GM12878 (cell line): ENCODE measurements at regions not wholly inside any gene's neighbourhood (a gene's known extent, or its start where the extent isn't known, plus 50 kb on each side); places are given as distances from the start of the nearest gene placed in this dataset.

ENCODE experiments used
- ATAC-seq: fragments of 200-7000 bp; cut with Tn5 transposase; 3 replicates; pipeline ENCODE4 v1.9.1; 2020; ENCODE audit warnings: mild to moderate bottlenecking, moderate library complexity
- BruUV-seq: library from RNA; stranded (reverse); fragments of 400-500 nt; replicated peaks from 2 replicates; lab custom pipeline; 2021; lab: Mats Ljungman, UMichigan
- CTCF ChIA-PET: fragments of 300-600 bp; sonication (Branson Sonifier 250); formaldehyde crosslinking; extraction: SDS; loops from one replicate; lab custom pipeline; 2021; ENCODE audit warnings: inconsistent platforms; lab: Yijun Ruan, JAX
- POLR2A ChIA-PET: fragments of 350-600 bp; formaldehyde crosslinking; extraction: SDS; loops from one replicate; lab custom pipeline; 2021; ENCODE audit warnings: inconsistent platforms; lab: Charles Lee
- RAD21 ChIA-PET: fragments of 300-600 bp; sonication (Branson Sonifier 250); formaldehyde crosslinking; loops from one replicate; lab custom pipeline; 2023; ENCODE audit warnings: antibody characterized with exemption; ENCODE audit not compliant: unreplicated experiment; lab: Charles Lee
- SMC1A ChIA-PET: fragments of 300-600 bp; sonication (Branson Sonifier 250); formaldehyde crosslinking; loops from one replicate; lab custom pipeline; 2023; ENCODE audit not compliant: unreplicated experiment, uncharacterized antibody; lab: Charles Lee
- DNase-seq: peaks from one replicate; pipeline ENCODE4 v3.0.0-alpha.2; 2011; ENCODE audit warnings: low read depth, low spot score
- FAIRE-seq: peaks from 3 replicates; lab custom pipeline; 2011; peaks lifted over from hg19 to GRCh38; lab: Jason Lieb, UNC
- H2AFZ ChIP-seq: 2 replicates; pipeline ENCODE4 v1.6.0; 2011; ENCODE audit warnings: low read depth, low read length, control low read depth; ENCODE audit not compliant: control insufficient read depth
- H3K27ac ChIP-seq: 2 replicates; pipeline ENCODE4 v1.5.1; 2011; ENCODE audit warnings: control low read depth; ENCODE audit not compliant: control insufficient read depth, insufficient read depth
- H3K27me3 ChIP-seq, 2 experiments: replicated peaks in 1 of 2; 2 replicates each; pipeline versions ENCODE4 v1.6.0 to v1.6.1; 2011; ENCODE audit warnings: low read length in 1 of 2; ENCODE audit not compliant: control insufficient read depth in 2 of 2, insufficient read depth in 2 of 2
- H3K36me3 ChIP-seq, 2 experiments: 2 replicates each; pipeline ENCODE4 v1.5.1; 2011; ENCODE audit warnings: low read length in 1 of 2; ENCODE audit not compliant: control insufficient read depth in 2 of 2, insufficient read depth in 2 of 2
- H3K4me1 ChIP-seq: 2 replicates; pipeline ENCODE4 v1.6.1; 2011; ENCODE audit warnings: mild to moderate bottlenecking, low read length, moderate library complexity, mixed read lengths; ENCODE audit not compliant: control insufficient read depth, insufficient read depth
- H3K4me2 ChIP-seq: 2 replicates; pipeline ENCODE4 v1.6.0; 2011; ENCODE audit warnings: control low read depth; ENCODE audit not compliant: control insufficient read depth, insufficient read depth
- H3K4me3 ChIP-seq: fragments of 200-600 bp; sonication (generic); 2 replicates; pipeline ENCODE4 v1.5.1; 2016
- H3K79me2 ChIP-seq: 2 replicates; pipeline ENCODE4 v1.6.0; 2011; ENCODE audit warnings: low read length; ENCODE audit not compliant: control insufficient read depth, insufficient read depth
- H3K9ac ChIP-seq: 2 replicates; pipeline ENCODE4 v1.8.0; 2011; ENCODE audit warnings: low read length, control low read depth, mixed read lengths; ENCODE audit not compliant: control insufficient read depth, insufficient read depth
- H3K9me3 ChIP-seq: replicated peaks from 3 replicates; pipeline ENCODE4 v1.5.1; 2011; ENCODE audit warnings: mild to moderate bottlenecking, low read length; ENCODE audit not compliant: control insufficient read depth, insufficient read depth
- H4K20me1 ChIP-seq: 2 replicates; pipeline ENCODE4 v1.6.0; 2011; ENCODE audit not compliant: control insufficient read depth, insufficient read depth
- CHD2 ChIP-seq: IDR thresholded peaks from 2 replicates; pipeline ENCODE4 v1.6.1; 2011; ENCODE audit warnings: low read depth, low read length, improper control_type of control experiment, borderline replicate concordance
- KDM1A ChIP-seq: fragments of 200-600 bp; sonication (generic); IDR thresholded peaks from 2 replicates; pipeline ENCODE4 v1.6.1; 2016; ENCODE audit warnings: borderline replicate concordance
- MYB ChIP-seq: fragments of 150-350 bp; IDR thresholded peaks from 2 replicates; pipeline ENCODE4 v1.6.1; 2014; ENCODE audit warnings: mild to moderate bottlenecking, low read depth, low read length, borderline replicate concordance
- PBX3 ChIP-seq: IDR thresholded peaks from 2 replicates; pipeline ENCODE4 v1.6.1; 2011; ENCODE audit warnings: mild to moderate bottlenecking, low read depth, low read length, moderate library complexity; ENCODE audit not compliant: insufficient replicate concordance
- RAD21 ChIP-seq: IDR thresholded peaks from 2 replicates; pipeline ENCODE4 v1.6.1; 2011; ENCODE audit warnings: mild to moderate bottlenecking, low read depth, low read length, moderate library complexity; ENCODE audit not compliant: insufficient read depth
- RBBP5 ChIP-seq: fragments of 200-600 bp; sonication (generic); conservative IDR thresholded peaks from 2 replicates; pipeline ENCODE4 v1.6.1; 2016
- SIN3A ChIP-seq: IDR thresholded peaks from 2 replicates; pipeline ENCODE4 v1.6.1; 2012; ENCODE audit warnings: low read depth, low read length, improper control_type of control experiment
- SIX5 ChIP-seq: IDR thresholded peaks from 2 replicates; pipeline ENCODE4 v1.6.1; 2011; ENCODE audit warnings: mild to moderate bottlenecking, low read depth, low read length, moderate library complexity; ENCODE audit not compliant: severe bottlenecking
- SMAD5 ChIP-seq: IDR thresholded peaks from 2 replicates; pipeline ENCODE4 v1.6.1; 2016; ENCODE audit warnings: antibody characterized with exemption, low read depth
- SPI1 ChIP-seq: IDR thresholded peaks from 2 replicates; pipeline ENCODE4 v1.6.1; 2011; ENCODE audit warnings: low read depth, mild to moderate bottlenecking, low read length, moderate library complexity, borderline replicate concordance; ENCODE audit not compliant: insufficient read depth
- SUPT20H ChIP-seq: IDR thresholded peaks from 2 replicates; pipeline ENCODE4 v1.6.1; 2011; ENCODE audit warnings: low read depth, mild to moderate bottlenecking, low read length, moderate library complexity, borderline replicate concordance; ENCODE audit not compliant: control insufficient read depth
- USF2 ChIP-seq: IDR thresholded peaks from 2 replicates; pipeline ENCODE4 v1.6.1; 2011; ENCODE audit warnings: low read depth, low read length, improper control_type of control experiment, borderline replicate concordance
- ZBED1 ChIP-seq: IDR thresholded peaks from 2 replicates; pipeline ENCODE4 v1.6.1; 2016; ENCODE audit warnings: borderline replicate concordance
- ZNF384 ChIP-seq: IDR thresholded peaks from 2 replicates; pipeline ENCODE4 v1.6.1; 2012; ENCODE audit warnings: low read depth, mild to moderate bottlenecking, low read length, improper control_type of control experiment, borderline replicate concordance
- WGBS: methylation state at CpG from one replicate; pipeline ENCODE4 v1.1.6; 2016; ENCODE audit warnings: low lambda C conversion rate; ENCODE audit not compliant: insufficient replicate concordance, insufficient coverage; ENCODE audit errors: missing lambda C conversion rate; 5-methylcytosine and 5-hydroxymethylcytosine counted together
- in situ Hi-C: fragments of 300-500 bp; cut with MboI; formaldehyde crosslinking; loops from 9 replicates; pipeline ENCODE4 v1.14.3; 2018; ENCODE audit warnings: mixed read lengths
- intact Hi-C: fragments of 100-400 bp; cut with micrococcal nuclease; formaldehyde crosslinking; loops from one replicate; pipeline ENCODE4 v1.14.2; 2022; ENCODE audit not compliant: unreplicated experiment

DNA sequence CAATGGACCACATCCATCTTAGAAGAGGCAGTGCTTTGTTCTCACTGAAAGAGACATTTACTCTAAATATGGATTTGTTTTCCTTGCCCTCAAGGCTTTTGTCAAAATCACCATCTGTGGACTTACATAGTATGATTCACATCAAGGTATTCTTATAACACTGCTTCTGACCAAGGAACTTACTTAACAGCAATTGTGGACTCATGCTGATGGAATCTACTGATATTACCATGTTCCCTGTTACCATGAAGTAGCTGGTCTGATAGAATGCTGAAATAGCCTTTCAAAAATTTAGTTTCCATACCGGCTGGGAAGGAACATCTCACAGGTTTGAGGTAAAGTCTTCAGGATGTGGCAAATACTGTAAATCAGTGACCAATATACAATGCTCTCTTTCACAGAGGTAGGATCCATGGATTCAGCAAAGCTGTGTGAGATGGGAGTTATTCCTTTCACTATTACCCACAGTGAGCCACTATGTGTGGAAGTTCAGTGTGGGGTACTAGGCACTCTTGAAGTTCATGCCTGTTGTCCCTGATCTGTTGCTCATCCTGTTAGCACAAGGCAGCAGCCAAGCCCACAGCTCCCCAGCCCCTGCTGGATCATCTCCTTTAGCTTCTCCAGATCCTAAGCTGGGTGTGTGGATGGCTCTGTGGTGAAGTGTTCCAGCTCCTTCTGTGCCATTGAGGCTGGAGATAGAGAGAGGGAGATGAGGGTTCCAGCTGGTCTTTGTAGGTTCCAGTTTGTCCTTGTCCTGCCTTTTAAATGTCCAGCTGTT is 126.4 kb downstream of the ATP23 start:
- no peaks in the 10 kb centered on the region for H3K79me2 ChIP-seq
- ATAC-seq (no peak), DNase-seq (no peak), FAIRE-seq (no peak)
- CTCF ChIA-PET = no interaction called here
- no peaks in the 10 kb centered on the region for H4K20me1 ChIP-seq
- H3K9me3 ChIP-seq = no peaks in the 10 kb centered on the region
- POLR2A ChIA-PET = no interaction called here
- H3K27ac ChIP-seq = no peak overlapping the region
- WGBS = 4% methylated on average over 1 of the region's 1 CpG
- H3K4me3 ChIP-seq = no peak overlapping the region
- no peaks in the 10 kb centered on the region for H3K4me1 ChIP-seq
- intact Hi-C loops = no loop called here
- no peak overlapping the region for H2AFZ ChIP-seq
- no TSS peak for BruUV-seq
- no peaks in the 10 kb centered on the region for H3K27me3 ChIP-seq
- RAD21 ChIA-PET = no interaction called here
- no peaks in the 10 kb centered on the region for H3K36me3 ChIP-seq
- H3K4me2 ChIP-seq = no peak overlapping the region
- TF ChIP-seq SIN3A = no peak
- TF ChIP-seq CHD2 = no peak
- no peak for TF ChIP-seq SMAD5
- no peak for TF ChIP-seq RAD21
- no peak for TF ChIP-seq RBBP5
- H3K9ac ChIP-seq = no peak overlapping the region
- SMC1A ChIA-PET = no interaction called here
- in situ Hi-C loops = no loop called here

DNA sequence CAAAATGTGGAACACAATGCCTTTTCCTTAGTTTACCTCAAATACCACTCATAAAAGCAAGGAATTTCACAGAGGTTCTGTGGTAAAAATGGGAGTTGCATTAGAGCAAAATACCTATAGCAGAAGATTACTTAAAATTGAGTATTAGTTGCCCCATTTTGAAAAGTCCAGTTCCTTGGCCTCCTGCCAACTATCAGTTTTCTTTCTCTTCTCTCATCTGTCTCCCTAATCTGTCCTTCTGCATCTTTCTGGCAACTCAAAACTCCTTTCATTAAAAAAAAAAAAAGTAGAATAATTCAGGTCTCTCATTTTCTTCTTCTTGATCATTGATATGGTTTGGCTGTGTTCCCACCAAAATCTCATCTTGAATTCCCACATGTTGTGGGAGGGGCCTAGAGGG is 127.3 kb downstream of the ATP23 start:
- FAIRE-seq (no peak), ATAC-seq (no peak), DNase-seq (no peak)
- in situ Hi-C loops (no loop called here), intact Hi-C loops (no loop called here)
- Histone ChIP-seq H3K9me3 (no peaks in the 10 kb centered on the region), H3K4me2 (no peak overlapping the region), H3K27me3 (no peaks in the 10 kb centered on the region), H3K27ac (no peak overlapping the region), H3K9ac (no peak overlapping the region), H3K4me1 (no peaks in the 10 kb centered on the region), H3K36me3 (no peaks in the 10 kb centered on the region), H3K4me3 (no peak overlapping the region), H3K79me2 (no peaks in the 10 kb centered on the region), H2AFZ (no peak overlapping the region), H4K20me1 (no peaks in the 10 kb centered on the region)
- CTCF ChIA-PET = no interaction called here
- RAD21 ChIA-PET = no interaction called here
- POLR2A ChIA-PET = no interaction called here
- BruUV-seq = no TSS peak
- SMC1A ChIA-PET = no interaction called here
- no peak for TF ChIP-seq ZBED1
- TF ChIP-seq PBX3 = no peak
- TF ChIP-seq ZNF384 = no peak
- TF ChIP-seq SPI1 = no peak
- TF ChIP-seq SIX5 = no peak
- no peak for TF ChIP-seq KDM1A
- no peak for TF ChIP-seq USF2
- TF ChIP-seq SUPT20H = no peak
- no peak for TF ChIP-seq MYB
